ENCODE measurements at regions not wholly inside any gene's neighbourhood (a gene's known extent, or its start where the extent isn't known, plus 50 kb on each side); places are given as distances from the start of the nearest gene placed in this dataset.

GRCh38 chr9:74220327-74220726 lies 276.8 kb upstream of the RORB start (continued):
- TF ChIP-seq REST (IDR thresholded peaks at IDR 0.05; ENCODE audit: unreplicated experiment) (no peak), CREB1 (CRISPR knock-in tag; IDR thresholded peaks at IDR 0.05; ENCODE audit: low read depth) (no peak)

- no peak for TF ChIP-seq JUNB (IDR thresholded peaks at IDR 0.05; ENCODE audit: unreplicated experiment)
- H3K4me3 Mint-ChIP-seq: no peak overlapping the region
Observed at GRCh38 chr9:74236857-74237256, 260.3 kb upstream of the RORB start.

GRCh38 chr9:74245866-74246497 lies 251.2 kb upstream of the RORB start:
- no peak overlapping the region for H2AFZ ChIP-seq
- Mint-ChIP-seq H3K36me3 (ENCODE audit: low read depth) (no peaks in the 10 kb centered on the region; the same call in 2 of the 3 replicates), H3K27ac (no peak overlapping the region), H3K4me1 (no peaks in the 10 kb centered on the region), H3K27me3 (ENCODE audit: insufficient read depth, low read depth, poor library complexity) (no peaks in the 10 kb centered on the region), H3K4me3 (no peak overlapping the region), H3K9me3 (peaks cover 7% of the 10 kb centered on the region; the same call in 2 of the 3 replicates)
- H3K4me2 ChIP-seq: no peak overlapping the region
- H3K9me2 ChIP-seq (ENCODE audit: insufficient read depth): 0 out of 2 replicates have a peak, but pooled peaks cover 6% of the 10 kb centered on the region
- H3K36me3 ChIP-seq (ENCODE audit: insufficient read depth): no peaks in the 10 kb centered on the region
- no peaks in the 10 kb centered on the region for H4K20me1 ChIP-seq (replicated peaks; ENCODE audit: insufficient read depth)
- no peak overlapping the region for H3K4me3 ChIP-seq
- H3K27ac ChIP-seq (ENCODE audit: low read depth): no peak overlapping the region
- no peaks in the 10 kb centered on the region for H3K79me2 ChIP-seq (replicated peaks; ENCODE audit: insufficient read depth)
- no peaks in the 10 kb centered on the region for H3K4me1 ChIP-seq (ENCODE audit: insufficient read depth)
- H3F3A ChIP-seq (replicated peaks; ENCODE audit: low read depth): no peaks in the 10 kb centered on the region
- H3K27me3 ChIP-seq (ENCODE audit: insufficient read depth): no peaks in the 10 kb centered on the region
- ATAC-seq (no peak), DNase-seq (ENCODE audit: low spot score) (no peak)
- TF ChIP-seq ZNF462 (CRISPR knock-in tag; IDR thresholded peaks at IDR 0.05): no peak
- TF ChIP-seq STAT1 (IDR thresholded peaks at IDR 0.05; ENCODE audit: unreplicated experiment): no peak
- no peak for TF ChIP-seq CTCF (conservative IDR thresholded peaks at IDR 0.05; ENCODE audit: low read depth in 2 of 2)
- TF ChIP-seq JUNB (IDR thresholded peaks at IDR 0.05; ENCODE audit: unreplicated experiment): no peak

More at GRCh38 chr9:74236857-74237256, 260.3 kb upstream of the RORB start:
- no peaks in the 10 kb centered on the region for H3F3A ChIP-seq (replicated peaks; ENCODE audit: low read depth)
- no peaks in the 10 kb centered on the region for H3K4me1 ChIP-seq (ENCODE audit: insufficient read depth)
- no peaks in the 10 kb centered on the region for H3K79me2 ChIP-seq (replicated peaks; ENCODE audit: insufficient read depth)
- no peak overlapping the region for H3K4me3 ChIP-seq
- no peaks in the 10 kb centered on the region for H3K27me3 ChIP-seq (ENCODE audit: insufficient read depth)
- H3K36me3 ChIP-seq (ENCODE audit: insufficient read depth): no peaks in the 10 kb centered on the region; the same call in 1 of the 2 replicates
- no peaks in the 10 kb centered on the region for H3K9me2 ChIP-seq (ENCODE audit: insufficient read depth)
- no peaks in the 10 kb centered on the region for H3K4me1 Mint-ChIP-seq
- DNase-seq (ENCODE audit: low spot score): no peak
- H3K27ac ChIP-seq (ENCODE audit: low read depth): no peak overlapping the region
- no peak for ATAC-seq
- H3K9me3 Mint-ChIP-seq: peaks cover 21% of the 10 kb centered on the region
- H3K27ac Mint-ChIP-seq: no peak overlapping the region
- no peaks in the 10 kb centered on the region for H3K27me3 Mint-ChIP-seq (ENCODE audit: insufficient read depth, low read depth, poor library complexity)
- H3K4me2 ChIP-seq: no peak overlapping the region
- peaks cover 10% of the 10 kb centered on the region; the same call in 2 of the 3 replicates for H3K36me3 Mint-ChIP-seq (ENCODE audit: low read depth)
- H2AFZ ChIP-seq: no peak overlapping the region
- no peaks in the 10 kb centered on the region for H4K20me1 ChIP-seq (replicated peaks; ENCODE audit: insufficient read depth)
